ENCODE measurements at regions not wholly inside any gene's neighbourhood (a gene's known extent, or its start where the extent isn't known, plus 50 kb on each side); places are given as distances from the start of the nearest gene placed in this dataset.

GRCh38 chr3:72060447-72061034, 275.6 kb upstream of the PROK2 start:
- H4K20me1 ChIP-seq (ENCODE audit: insufficient read depth, low read length): no peaks in the 10 kb centered on the region
- H3K18ac ChIP-seq (ENCODE audit: low read depth, low read length): no peak overlapping the region
- intact Hi-C loops (cut with micrococcal nuclease) (no loop called here), dilution Hi-C loops (cut with HindIII; ENCODE audit: low sequenced_read_pairs, unreplicated experiment) (no loop called here), in situ Hi-C loops (cut with MboI; ENCODE audit: low sequenced_read_pairs) (no loop called here)
- CTCF ChIA-PET: no interaction called here
- H2BK120ac ChIP-seq (ENCODE audit: low read depth, low read length): no peak overlapping the region
- H2AK5ac ChIP-seq (ENCODE audit: low read depth, low read length): no peak overlapping the region
- H2BK5ac ChIP-seq (ENCODE audit: low read depth, low read length, poor library complexity, severe bottlenecking): no peak overlapping the region
- no peak overlapping the region for H3K14ac ChIP-seq (replicated peaks; ENCODE audit: low read depth, low read length)
- H3K79me1 ChIP-seq (ENCODE audit: low read depth in 1 of 2, low read length in 2 of 2): no peaks in the 10 kb centered on the region
- H2BK15ac ChIP-seq (ENCODE audit: low read depth, low read length): no peak overlapping the region
- BruUV-seq (replicated peaks): no TSS peak
- no peak overlapping the region for H2AK9ac ChIP-seq (replicated peaks; ENCODE audit: low read depth, low read length, poor library complexity)
- ATAC-seq (ENCODE audit: low read depth): no peak
- no peak overlapping the region for H4K91ac ChIP-seq (ENCODE audit: insufficient read depth, low read depth, low read length)
- no peak overlapping the region for H2BK20ac ChIP-seq (ENCODE audit: low read depth, low read length)
- H3K4me1 ChIP-seq (ENCODE audit: control insufficient read depth, insufficient read depth, low read length): no peaks in the 10 kb centered on the region
- no peak overlapping the region for H3K4me3 ChIP-seq (ENCODE audit: insufficient read depth, low read depth, low read length)
- H4K8ac ChIP-seq (ENCODE audit: low read depth in 2 of 2, low read length in 2 of 2): no peak overlapping the region
- no peak for DNase-seq
- no CpG with 5 or more reads among the region's 5 CpGs for WGBS, 2 experiments (ENCODE audit: extremely low coverage in 2 of 2, insufficient read length in 1 of 2)
- H4K5ac ChIP-seq (ENCODE audit: low read depth, low read length): no peak overlapping the region
- H3K9me1 ChIP-seq (ENCODE audit: insufficient read depth, low read length): no peaks in the 10 kb centered on the region
- H3K4me2 ChIP-seq (ENCODE audit: low read depth, low read length): no peak overlapping the region
- no peak overlapping the region for H2AFZ ChIP-seq (replicated peaks; ENCODE audit: low read length, poor library complexity)
- no peak overlapping the region for H3K23ac ChIP-seq (ENCODE audit: low read depth, low read length)
- no peak overlapping the region for H3K4ac ChIP-seq (ENCODE audit: low read depth, low read length)
- no peak overlapping the region for H3K27ac ChIP-seq (ENCODE audit: insufficient read depth, low read length)
- no peaks in the 10 kb centered on the region for H3K36me3 ChIP-seq (ENCODE audit: control insufficient read depth, insufficient read depth, low read length)
- POLR2A ChIA-PET (ENCODE audit: unreplicated experiment): no interaction called here
- TF ChIP-seq NFE2L2 (IDR thresholded peaks at IDR 0.05; ENCODE audit: low read depth, low read length): no peak
- TF ChIP-seq MXI1 (IDR thresholded peaks at IDR 0.05; ENCODE audit: borderline replicate concordance, low read depth, low read length): no peak
- no peak for TF ChIP-seq BHLHE40 (IDR thresholded peaks at IDR 0.05; ENCODE audit: low read depth, low read length)
- no peak for TF ChIP-seq CTCF (conservative IDR thresholded peaks at IDR 0.05; ENCODE audit: low read depth, low read length)
- no peak for TF ChIP-seq MAFK (IDR thresholded peaks at IDR 0.05; ENCODE audit: low read depth, low read length)
- no peak for TF ChIP-seq SMC3 (IDR thresholded peaks at IDR 0.05; ENCODE audit: low read depth, low read length)
- TF ChIP-seq RAD21 (IDR thresholded peaks at IDR 0.05; ENCODE audit: low read length): no peak
- no peak for TF ChIP-seq CHD1 (IDR thresholded peaks at IDR 0.05; ENCODE audit: low read depth, low read length)
- TF ChIP-seq CEBPB (IDR thresholded peaks at IDR 0.05; ENCODE audit: low read depth, low read length): no peak
- no peak for TF ChIP-seq RCOR1 (IDR thresholded peaks at IDR 0.05; ENCODE audit: insufficient replicate concordance, low read length)
- TF ChIP-seq POLR2A (IDR thresholded peaks at IDR 0.05; ENCODE audit: low read depth, low read length): no peak
- no peak for TF ChIP-seq ELK1 (IDR thresholded peaks at IDR 0.05; ENCODE audit: borderline replicate concordance, low read depth, low read length)
- no peak for TF ChIP-seq FOS (IDR thresholded peaks at IDR 0.05; ENCODE audit: low read depth, low read length)
- no peak for TF ChIP-seq RFX5 (IDR thresholded peaks at IDR 0.05; ENCODE audit: low read depth, low read length)
- no peaks in the 10 kb centered on the region for H3K9me3 ChIP-seq (ENCODE audit: control insufficient read depth, insufficient read depth, low read length)
- no peak overlapping the region for H3K56ac ChIP-seq (ENCODE audit: extremely low read depth, insufficient read depth, low read length)
- no peak overlapping the region for H3K9ac ChIP-seq (ENCODE audit: low read depth, low read length)
- H3K27me3 ChIP-seq (ENCODE audit: control insufficient read depth, insufficient read depth, low read length): peaks cover 5% of the 10 kb centered on the region

Measured in IMR-90 (cell line).